NT2/D1 (cell line): ENCODE measurements at regions not wholly inside any gene's neighbourhood (a gene's known extent, or its start where the extent isn't known, plus 50 kb on each side); places are given as distances from the start of the nearest gene placed in this dataset.

ENCODE experiments used
- DNase-seq: peaks from one replicate; pipeline ENCODE4 v3.0.0-alpha.2; 2011; ENCODE audit warnings: low read depth, low spot score
- H3K27me3 ChIP-seq: 2 replicates; pipeline ENCODE4 v1.6.0; 2011; ENCODE audit warnings: mild to moderate bottlenecking; ENCODE audit not compliant: insufficient read length, insufficient read depth
- H3K36me3 ChIP-seq: 2 replicates; pipeline ENCODE4 v1.6.1; 2011; ENCODE audit warnings: mild to moderate bottlenecking, low read length, mixed read lengths; ENCODE audit not compliant: insufficient read depth, insufficient read length
- H3K4me1 ChIP-seq: 2 replicates; pipeline ENCODE4 v1.5.1; 2011; ENCODE audit not compliant: insufficient read depth, insufficient read length
- H3K4me3 ChIP-seq: 2 replicates; pipeline ENCODE4 v1.5.1; 2011; ENCODE audit warnings: low read depth; ENCODE audit not compliant: insufficient read length
- H3K9ac ChIP-seq: 2 replicates; pipeline ENCODE4 v1.6.0; 2011; ENCODE audit warnings: low read depth; ENCODE audit not compliant: insufficient read length
- H3K9me3 ChIP-seq: 2 replicates; pipeline ENCODE4 v1.5.1; 2011; ENCODE audit warnings: mild to moderate bottlenecking, low read length; ENCODE audit not compliant: insufficient read depth
- SUZ12 ChIP-seq: IDR thresholded peaks from 2 replicates; pipeline ENCODE4 v1.6.1; 2011; ENCODE audit not compliant: insufficient read length, insufficient read depth; ENCODE audit errors: extremely low read depth
- YY1 ChIP-seq: IDR thresholded peaks from 2 replicates; pipeline ENCODE4 v1.6.1; 2011; ENCODE audit not compliant: insufficient read length, insufficient read depth
- ZNF274 ChIP-seq: IDR thresholded peaks from 2 replicates; pipeline ENCODE4 v1.6.1; 2011; ENCODE audit warnings: mild to moderate bottlenecking, low read depth, low read length

- H3K4me1 ChIP-seq, result no peaks in the 10 kb centered on the region
- H3K9ac ChIP-seq, result no peak overlapping the region
- no peak for DNase-seq
- H3K4me3 ChIP-seq, result no peak overlapping the region
- H3K27me3 ChIP-seq, result no peaks in the 10 kb centered on the region
- no peaks in the 10 kb centered on the region for H3K9me3 ChIP-seq
- TF ChIP-seq ZNF274 (no peak), SUZ12 (no peak), YY1 (no peak)
- no peaks in the 10 kb centered on the region for H3K36me3 ChIP-seq
Measured at GRCh38 chr2:145985517-145985916, 1465.6 kb upstream of the ZEB2 start.

GRCh38 chr2:145984580-145984979 is 1464.7 kb upstream of the ZEB2 start:
- Histone ChIP-seq H3K9me3 (no peaks in the 10 kb centered on the region), H3K9ac (no peak overlapping the region), H3K27me3 (no peaks in the 10 kb centered on the region), H3K4me1 (no peaks in the 10 kb centered on the region), H3K4me3 (no peak overlapping the region), H3K36me3 (no peaks in the 10 kb centered on the region)
- TF ChIP-seq ZNF274, result no peak
- TF ChIP-seq SUZ12, result no peak
- TF ChIP-seq YY1, result no peak
- DNase-seq, result no peak

- H3K4me3 ChIP-seq, result no peak overlapping the region
- TF ChIP-seq SUZ12, result no peak
- TF ChIP-seq YY1, result no peak
- TF ChIP-seq ZNF274, result no peak
- no peaks in the 10 kb centered on the region for H3K27me3 ChIP-seq
- no peaks in the 10 kb centered on the region for H3K36me3 ChIP-seq
- no peaks in the 10 kb centered on the region for H3K9me3 ChIP-seq
- no peak overlapping the region for H3K9ac ChIP-seq
- DNase-seq, result no peak
- no peaks in the 10 kb centered on the region for H3K4me1 ChIP-seq
Measured at GRCh38 chr2:145980318-145980717, 1460.4 kb upstream of the ZEB2 start.

GRCh38 chr2:145975406-145975805 is 1455.5 kb upstream of the ZEB2 start:
- no peak for DNase-seq
- H3K4me1 ChIP-seq, result no peaks in the 10 kb centered on the region
- no peak overlapping the region for H3K4me3 ChIP-seq
- TF ChIP-seq YY1 (no peak), ZNF274 (no peak), SUZ12 (no peak)
- no peak overlapping the region for H3K9ac ChIP-seq
- H3K27me3 ChIP-seq, result no peaks in the 10 kb centered on the region
- no peaks in the 10 kb centered on the region for H3K9me3 ChIP-seq
- no peaks in the 10 kb centered on the region for H3K36me3 ChIP-seq

- H3K27me3 ChIP-seq, result no peaks in the 10 kb centered on the region
- no peaks in the 10 kb centered on the region for H3K4me1 ChIP-seq
- H3K36me3 ChIP-seq, result no peaks in the 10 kb centered on the region
- peaks cover 39% of the 10 kb centered on the region for H3K9me3 ChIP-seq
- DNase-seq, result no peak
- no peak overlapping the region for H3K4me3 ChIP-seq
- no peak for TF ChIP-seq SUZ12
- no peak for TF ChIP-seq YY1
- no peak overlapping the region for H3K9ac ChIP-seq
Measured at GRCh38 chr2:145961846-145962245, 1441.9 kb upstream of the ZEB2 start.

GRCh38 chr2:145960479-145961163 is 1440.7 kb upstream of the ZEB2 start:
- TF ChIP-seq SUZ12 (no peak), ZNF274 (no peak), YY1 (no peak)
- no peak for DNase-seq
- H3K4me3 ChIP-seq, result no peak overlapping the region

GRCh38 chr2:145958611-145959010 is 1438.7 kb upstream of the ZEB2 start:
- TF ChIP-seq YY1 (no peak), SUZ12 (no peak)
- Histone ChIP-seq H3K4me1 (no peaks in the 10 kb centered on the region), H3K27me3 (no peaks in the 10 kb centered on the region), H3K9me3 (peaks cover 46% of the 10 kb centered on the region), H3K4me3 (no peak overlapping the region), H3K9ac (no peak overlapping the region), H3K36me3 (no peaks in the 10 kb centered on the region)
- DNase-seq, result no peak

More at GRCh38 chr2:145960479-145961163, 1440.7 kb upstream of the ZEB2 start:
- Histone ChIP-seq H3K9ac (no peak overlapping the region), H3K9me3 (peaks cover 45% of the 10 kb centered on the region), H3K4me1 (no peaks in the 10 kb centered on the region), H3K36me3 (no peaks in the 10 kb centered on the region), H3K27me3 (no peaks in the 10 kb centered on the region)

GRCh38 chr2:145957929-145958328 is 1438.0 kb upstream of the ZEB2 start:
- no peak for DNase-seq
- no peaks in the 10 kb centered on the region for H3K27me3 ChIP-seq

More at GRCh38 chr2:145957929-145958328, 1438.0 kb upstream of the ZEB2 start:
- Histone ChIP-seq H3K4me3 (no peak overlapping the region), H3K9ac (no peak overlapping the region), H3K9me3 (peaks cover 53% of the 10 kb centered on the region), H3K4me1 (no peaks in the 10 kb centered on the region), H3K36me3 (no peaks in the 10 kb centered on the region)
- no peak for TF ChIP-seq YY1
- TF ChIP-seq ZNF274, result no peak
- TF ChIP-seq SUZ12, result no peak
